Sigmoid colon (tissue), 4 donors: ENCODE measurements at regions not wholly inside any gene's neighbourhood (a gene's known extent, or its start where the extent isn't known, plus 50 kb on each side); places are given as distances from the start of the nearest gene placed in this dataset.

Source experiments
- CTCF ChIP-seq, 4 experiments: fragments of 450-650 bp in 3 of 4; fragments of 200-600 bp in 1 of 4; IDR thresholded peaks; one replicate each; pipeline ENCODE4 v1.5.1; 2016 to 2019; ENCODE audit warnings: antibody characterized with exemption in 4 of 4, mild to moderate bottlenecking in 3 of 4, moderate library complexity in 2 of 4
- EP300 ChIP-seq, 4 donors: sonication (generic); formaldehyde crosslinking; IDR thresholded peaks; one replicate each; pipeline ENCODE4 v1.6.1; 2017; ENCODE audit warnings: antibody characterized with exemption in 4 of 4
- POLR2A ChIP-seq, 2 donors: fragments of 450-650 bp; IDR thresholded peaks; one replicate each; pipeline ENCODE4 v1.6.1; 2016; ENCODE audit warnings: antibody characterized with exemption in 2 of 2, mild to moderate bottlenecking in 2 of 2, moderate library complexity in 2 of 2
- POLR2AphosphoS5 ChIP-seq, 4 donors: sonication (generic); formaldehyde crosslinking; IDR thresholded peaks; one replicate each; pipeline ENCODE4 v1.6.1; 2017; ENCODE audit warnings: antibody characterized with exemption in 4 of 4

GRCh38 chr13:62964522-62964921 lies 1548.9 kb upstream of the PCDH20 start:
- TF ChIP-seq POLR2AphosphoS5 (IDR thresholded peaks at IDR 0.05) (no peak), EP300 (IDR thresholded peaks at IDR 0.05) (no peak), CTCF (IDR thresholded peaks at IDR 0.05) (no peak), POLR2A (IDR thresholded peaks at IDR 0.05) (no peak)
